ENCODE measurements at regions not wholly inside any gene's neighbourhood (a gene's known extent, or its start where the extent isn't known, plus 50 kb on each side); places are given as distances from the start of the nearest gene placed in this dataset.

DNA sequence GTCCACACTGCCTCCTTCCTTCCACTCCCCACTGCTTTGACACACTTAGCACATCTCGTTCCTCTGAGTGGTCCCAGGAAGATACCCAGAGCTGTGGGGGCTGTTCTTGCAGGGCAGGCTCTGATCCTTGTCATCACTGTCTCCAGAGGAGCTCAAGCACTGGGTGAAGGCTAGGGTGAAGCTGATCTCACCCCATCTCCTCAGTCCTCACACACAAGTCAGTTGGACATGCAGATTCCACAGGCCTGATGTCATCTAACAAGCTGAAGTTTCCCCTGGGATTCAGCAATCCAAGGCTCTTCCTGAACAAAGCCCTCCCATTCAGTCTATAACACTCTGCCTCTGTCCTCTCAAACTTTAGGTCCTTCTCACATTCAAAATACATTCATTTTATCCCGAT lies 90.6 kb upstream of the RAB6C start:
- Histone ChIP-seq H3K36me3 (ENCODE audit: insufficient read depth in 1 of 2, low read depth in 1 of 2) (no peaks in the 10 kb centered on the region), H3K9me3 (no peaks in the 10 kb centered on the region), H3K27ac (no peak overlapping the region), H3K4me3 (no peak overlapping the region), H3K27me3 (ENCODE audit: insufficient read depth in 3 of 3, low read length in 2 of 3) (no peaks in the 10 kb centered on the region), H3K4me1 (no peaks in the 10 kb centered on the region)
- TF ChIP-seq, protein P1, sequence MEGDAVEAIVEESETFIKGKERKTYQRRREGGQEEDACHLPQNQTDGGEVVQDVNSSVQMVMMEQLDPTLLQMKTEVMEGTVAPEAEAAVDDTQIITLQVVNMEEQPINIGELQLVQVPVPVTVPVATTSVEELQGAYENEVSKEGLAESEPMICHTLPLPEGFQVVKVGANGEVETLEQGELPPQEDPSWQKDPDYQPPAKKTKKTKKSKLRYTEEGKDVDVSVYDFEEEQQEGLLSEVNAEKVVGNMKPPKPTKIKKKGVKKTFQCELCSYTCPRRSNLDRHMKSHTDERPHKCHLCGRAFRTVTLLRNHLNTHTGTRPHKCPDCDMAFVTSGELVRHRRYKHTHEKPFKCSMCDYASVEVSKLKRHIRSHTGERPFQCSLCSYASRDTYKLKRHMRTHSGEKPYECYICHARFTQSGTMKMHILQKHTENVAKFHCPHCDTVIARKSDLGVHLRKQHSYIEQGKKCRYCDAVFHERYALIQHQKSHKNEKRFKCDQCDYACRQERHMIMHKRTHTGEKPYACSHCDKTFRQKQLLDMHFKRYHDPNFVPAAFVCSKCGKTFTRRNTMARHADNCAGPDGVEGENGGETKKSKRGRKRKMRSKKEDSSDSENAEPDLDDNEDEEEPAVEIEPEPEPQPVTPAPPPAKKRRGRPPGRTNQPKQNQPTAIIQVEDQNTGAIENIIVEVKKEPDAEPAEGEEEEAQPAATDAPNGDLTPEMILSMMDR (IDR thresholded peaks at IDR 0.05) = no peak
- DNase-seq (no peak), ATAC-seq (no peak)
- intact Hi-C loops (cut with DNase I) = no loop called here
- WGBS, 3 donors = 52 to 65% (median 58%) methylated on average over 2 of the region's 2 CpGs

DNA sequence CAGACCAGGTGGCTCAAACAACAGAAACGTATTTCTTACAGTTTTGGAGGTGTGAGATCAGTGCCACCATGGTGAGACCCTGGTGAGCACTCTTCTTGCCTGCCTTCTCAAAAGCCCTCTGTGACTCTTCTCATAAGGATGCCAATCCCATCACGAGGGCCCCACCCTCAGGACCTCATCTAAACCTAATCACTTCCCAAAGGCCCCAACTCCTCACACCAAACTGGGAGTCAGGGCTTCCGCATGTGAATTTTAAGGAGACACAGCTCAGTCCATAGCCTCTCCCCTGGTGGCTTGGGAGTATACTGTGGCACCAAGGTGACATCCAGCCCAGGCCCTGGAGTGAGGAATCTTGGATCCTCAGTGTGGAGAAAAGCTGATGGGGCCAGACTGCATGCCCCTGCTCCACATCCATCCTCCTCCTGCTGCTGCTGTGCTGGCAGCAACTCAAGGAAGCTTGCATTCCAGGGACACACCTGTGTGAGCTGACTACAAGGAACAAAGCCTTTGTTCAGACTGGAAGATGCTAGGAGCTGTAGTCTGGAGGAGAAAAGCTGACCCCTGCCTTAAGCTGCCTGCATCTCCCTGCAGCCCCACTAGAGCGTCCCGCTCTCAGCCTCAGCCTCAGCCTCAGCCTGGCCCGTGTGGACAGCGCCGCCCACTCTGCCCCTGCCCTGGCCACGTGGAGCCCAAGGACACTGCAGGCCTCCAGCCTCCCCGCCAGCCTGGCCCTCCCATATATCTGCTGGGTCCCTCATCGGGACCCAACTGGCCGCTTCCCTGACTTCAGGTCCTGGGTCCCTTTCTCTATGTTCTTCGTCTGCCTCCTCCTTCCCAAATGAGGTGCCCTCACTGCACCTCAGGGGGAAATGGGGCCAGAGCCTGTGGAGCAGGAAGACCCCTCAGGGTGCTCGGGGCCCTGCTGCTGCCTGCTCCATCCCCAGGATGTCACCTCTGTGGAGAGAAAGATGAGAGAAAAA lies 87.8 kb upstream of the RAB6C start:
- Histone ChIP-seq H3K27ac (no peak overlapping the region), H3K36me3 (ENCODE audit: insufficient read depth in 1 of 2, low read depth in 1 of 2) (no peaks in the 10 kb centered on the region), H3K9me3 (no peaks in the 10 kb centered on the region), H3K27me3 (ENCODE audit: insufficient read depth in 3 of 3, low read length in 2 of 3) (peaks cover 0 to 2% (median 0%) of the 10 kb centered on the region in 3 donors), H3K4me1 (no peaks in the 10 kb centered on the region), H3K4me3 (no peak overlapping the region)
- no peak for DNase-seq
- whole genome bisulfite sequencing, 3 donors = 68 to 73% (median 71%) methylated on average over 14 of the region's 14 CpGs
- intact Hi-C loops (cut with DNase I) = no loop called here
- TF ChIP-seq, protein P1 (IDR thresholded peaks at IDR 0.05) = no peak
- no peak for ATAC-seq

DNA sequence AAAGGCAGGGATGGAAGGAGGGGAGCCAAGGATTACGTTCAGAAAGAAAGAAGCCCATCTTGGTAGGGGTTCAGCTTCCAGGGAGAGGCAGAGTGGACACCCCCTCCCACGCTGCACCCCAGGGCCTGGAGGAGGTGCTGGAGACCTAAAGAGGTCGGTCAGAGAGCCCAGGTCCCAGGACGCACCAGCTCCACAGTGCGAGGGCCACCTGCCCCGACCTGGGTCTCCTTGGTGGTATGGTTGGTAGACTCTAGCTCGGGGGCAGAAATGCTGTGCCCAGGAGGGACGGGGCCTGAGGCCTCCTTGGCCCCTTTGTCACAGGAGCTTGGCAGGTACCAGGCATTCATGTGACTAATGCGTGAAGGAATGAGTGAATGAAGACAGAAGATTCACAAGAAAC lies 87.1 kb upstream of the RAB6C start:
- DNase-seq (no peak), ATAC-seq (no peak)
- Histone ChIP-seq H3K9me3 (no peaks in the 10 kb centered on the region), H3K4me3 (no peak overlapping the region), H3K4me1 (no peaks in the 10 kb centered on the region), H3K27ac (no peak overlapping the region), H3K27me3 (ENCODE audit: insufficient read depth in 3 of 3, low read length in 2 of 3) (peaks cover 0 to 2% (median 0%) of the 10 kb centered on the region in 3 donors), H3K36me3 (ENCODE audit: insufficient read depth in 1 of 2, low read depth in 1 of 2) (no peaks in the 10 kb centered on the region)
- 85 to 88% (median 88%) methylated on average over 9 of the region's 9 CpGs for WGBS, 3 donors
- TF ChIP-seq, protein P1 (IDR thresholded peaks at IDR 0.05) = no peak
- intact Hi-C loops (cut with DNase I) = no loop called here

DNA sequence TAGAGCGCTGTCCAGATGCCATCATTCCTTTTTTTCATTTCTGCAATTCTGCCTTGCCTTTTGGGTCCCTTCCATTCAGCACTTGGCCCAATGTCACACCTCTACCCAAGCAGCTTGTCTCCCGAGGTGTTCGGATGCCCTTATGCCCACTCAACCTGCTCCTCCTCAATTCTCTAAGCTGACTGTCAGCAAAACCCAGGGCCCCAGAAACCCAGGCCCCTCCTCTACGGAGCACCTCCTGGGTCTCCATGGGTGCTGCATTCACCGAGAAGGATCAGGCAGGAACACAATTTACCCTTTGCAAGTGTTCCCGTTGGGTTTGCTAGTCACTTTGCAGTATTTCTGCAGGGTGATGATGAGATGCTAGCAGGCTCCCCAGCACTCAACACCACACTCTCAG lies 86.7 kb upstream of the RAB6C start:
- Histone ChIP-seq H3K4me3 (no peak overlapping the region), H3K36me3 (ENCODE audit: insufficient read depth in 1 of 2, low read depth in 1 of 2) (no peaks in the 10 kb centered on the region), H3K9me3 (no peaks in the 10 kb centered on the region), H3K27me3 (ENCODE audit: insufficient read depth in 3 of 3, low read length in 2 of 3) (peaks cover 0 to 2% (median 0%) of the 10 kb centered on the region in 3 donors), H3K4me1 (no peaks in the 10 kb centered on the region), H3K27ac (no peak overlapping the region)
- TF ChIP-seq, protein P1 (IDR thresholded peaks at IDR 0.05) = no peak
- no peak for ATAC-seq
- 89 to 91% (median 91%) methylated on average over 6 of the region's 6 CpGs for WGBS, 3 donors
- intact Hi-C loops (cut with DNase I) = no loop called here
- DNase-seq = no peak

All from psoas muscle (tissue), 7 donors.